Astrocyte (in vitro differentiated cells and primary cell): ENCODE measurements at regions not wholly inside any gene's neighbourhood (a gene's known extent, or its start where the extent isn't known, plus 50 kb on each side); places are given as distances from the start of the nearest gene placed in this dataset.

Experiments
- DNase-seq: peaks from one replicate; pipeline ENCODE4 v3.0.0-alpha.2; 2010; ENCODE audit warnings: low read depth
- FAIRE-seq: peaks from 2 replicates; lab custom pipeline; 2011; peaks lifted over from hg19 to GRCh38; lab: Jason Lieb, UNC
- H2AFZ ChIP-seq: 2 replicates; pipeline ENCODE4 v1.6.0; 2012; ENCODE audit warnings: low read depth, low read length, inconsistent platforms
- H3K27ac ChIP-seq: 2 replicates; pipeline ENCODE4 v1.5.1; 2011; ENCODE audit warnings: low read depth, low read length, inconsistent platforms
- H3K27me3 ChIP-seq: 2 replicates; pipeline ENCODE4 v1.6.0; 2011; ENCODE audit warnings: low read length, inconsistent platforms; ENCODE audit not compliant: insufficient read depth
- H3K36me3 ChIP-seq: 2 replicates; pipeline ENCODE4 v1.5.1; 2011; ENCODE audit warnings: low read length, inconsistent platforms; ENCODE audit not compliant: insufficient read depth
- H3K4me1 ChIP-seq: 2 replicates; pipeline ENCODE4 v1.5.1; 2011; ENCODE audit warnings: low read length, inconsistent platforms; ENCODE audit not compliant: insufficient read depth
- H3K4me2 ChIP-seq: 2 replicates; pipeline ENCODE4 v1.6.0; 2012; ENCODE audit warnings: low read length, inconsistent platforms
- H3K4me3 ChIP-seq: 2 replicates; pipeline ENCODE4 v1.5.1; 2011; ENCODE audit warnings: low read depth, mild to moderate bottlenecking, low read length, inconsistent platforms; ENCODE audit not compliant: insufficient read depth
- H3K79me2 ChIP-seq: 2 replicates; pipeline ENCODE4 v1.6.0; 2012; ENCODE audit warnings: mild to moderate bottlenecking, low read length, inconsistent platforms; ENCODE audit not compliant: insufficient read depth
- H3K9ac ChIP-seq: 2 replicates; pipeline ENCODE4 v1.6.0; 2012; ENCODE audit warnings: mild to moderate bottlenecking, low read length, inconsistent platforms
- H3K9me3 ChIP-seq: 2 replicates; pipeline ENCODE4 v1.5.1; 2012; ENCODE audit warnings: low read depth, mild to moderate bottlenecking, low read length, inconsistent platforms; ENCODE audit not compliant: insufficient read depth
- H4K20me1 ChIP-seq: 2 replicates; pipeline ENCODE4 v1.6.0; 2012; ENCODE audit warnings: low read length, inconsistent platforms; ENCODE audit not compliant: insufficient read depth
- H3K27ac Mint-ChIP-seq: one replicate; pipeline ENCODE4 v1.8.0; 2021; ENCODE audit warnings: mild to moderate bottlenecking, mixed read lengths; ENCODE audit not compliant: unreplicated experiment
- H3K27me3 Mint-ChIP-seq: one replicate; pipeline ENCODE4 v1.8.0; 2021; ENCODE audit warnings: low read depth, mixed read lengths; ENCODE audit not compliant: unreplicated experiment
- H3K36me3 Mint-ChIP-seq: one replicate; pipeline ENCODE4 v1.8.0; 2021; ENCODE audit warnings: low read depth, mixed read lengths; ENCODE audit not compliant: unreplicated experiment
- H3K4me1 Mint-ChIP-seq: one replicate; pipeline ENCODE4 v1.8.0; 2021; ENCODE audit warnings: low read depth, mixed read lengths; ENCODE audit not compliant: unreplicated experiment
- H3K4me3 Mint-ChIP-seq: one replicate; pipeline ENCODE4 v1.8.0; 2021; ENCODE audit warnings: mild to moderate bottlenecking, moderate library complexity, mixed read lengths; ENCODE audit not compliant: unreplicated experiment
- H3K9me3 Mint-ChIP-seq: one replicate; pipeline ENCODE4 v1.8.0; 2021; ENCODE audit warnings: mild to moderate bottlenecking, mixed read lengths; ENCODE audit not compliant: unreplicated experiment
- CTCF ChIP-seq: IDR thresholded peaks from 2 replicates; pipeline ENCODE4 v1.5.1; 2011; ENCODE audit warnings: low read depth, mild to moderate bottlenecking, inconsistent platforms, low read length, moderate library complexity; ENCODE audit not compliant: insufficient read depth
- EZH2 ChIP-seq: IDR thresholded peaks from 2 replicates; pipeline ENCODE4 v1.6.1; 2012; ENCODE audit warnings: mild to moderate bottlenecking, low read length, inconsistent platforms; ENCODE audit not compliant: insufficient read depth

- no peak for TF ChIP-seq EZH2
- TF ChIP-seq CTCF = no peak
- no peak overlapping the region for H3K9ac ChIP-seq
- Mint-ChIP-seq H3K9me3 (no peaks in the 10 kb centered on the region), H3K36me3 (no peaks in the 10 kb centered on the region), H3K27me3 (no peaks in the 10 kb centered on the region), H3K4me3 (no peak overlapping the region), H3K27ac (no peak overlapping the region), H3K4me1 (no peaks in the 10 kb centered on the region)
- no peak for FAIRE-seq
- no peak overlapping the region for H3K4me3 ChIP-seq
- no peaks in the 10 kb centered on the region for H3K4me1 ChIP-seq
- no peaks in the 10 kb centered on the region for H4K20me1 ChIP-seq
- DNase-seq = no peak
- H3K36me3 ChIP-seq = no peaks in the 10 kb centered on the region
- H3K27me3 ChIP-seq = no peaks in the 10 kb centered on the region
- no peak overlapping the region for H3K4me2 ChIP-seq
- no peak overlapping the region for H3K27ac ChIP-seq
- no peak overlapping the region for H2AFZ ChIP-seq
- H3K9me3 ChIP-seq = peaks cover 2% of the 10 kb centered on the region
- H3K79me2 ChIP-seq = no peaks in the 10 kb centered on the region
These were observed 183.1 kb upstream of the PSMD7 start for GRCh38 chr16:74113545-74113944.

- no peak overlapping the region for H3K4me2 ChIP-seq
- H3K9me3 Mint-ChIP-seq = no peaks in the 10 kb centered on the region
- H3K9me3 ChIP-seq = no peaks in the 10 kb centered on the region
- no peaks in the 10 kb centered on the region for H3K36me3 ChIP-seq
- H3K4me1 Mint-ChIP-seq = no peaks in the 10 kb centered on the region
- H3K27ac Mint-ChIP-seq = no peak overlapping the region
- no peaks in the 10 kb centered on the region for H3K27me3 Mint-ChIP-seq
- H2AFZ ChIP-seq = no peak overlapping the region
- FAIRE-seq = no peak
- H3K4me3 Mint-ChIP-seq = no peak overlapping the region
- H3K27me3 ChIP-seq = no peaks in the 10 kb centered on the region
- no peaks in the 10 kb centered on the region for H3K36me3 Mint-ChIP-seq
- no peak overlapping the region for H3K9ac ChIP-seq
- TF ChIP-seq EZH2 (no peak), CTCF (no peak)
- no peaks in the 10 kb centered on the region for H3K4me1 ChIP-seq
- no peak overlapping the region for H3K4me3 ChIP-seq
- no peaks in the 10 kb centered on the region for H4K20me1 ChIP-seq
- DNase-seq = no peak
- H3K27ac ChIP-seq = no peak overlapping the region
- no peaks in the 10 kb centered on the region for H3K79me2 ChIP-seq
These were observed 185.1 kb upstream of the PSMD7 start for GRCh38 chr16:74111456-74111982.

- H3K9me3 ChIP-seq = no peaks in the 10 kb centered on the region
- H3K27me3 ChIP-seq = no peaks in the 10 kb centered on the region
- TF ChIP-seq EZH2 (no peak), CTCF (no peak)
- H3K9me3 Mint-ChIP-seq = no peaks in the 10 kb centered on the region
- H3K4me1 ChIP-seq = no peaks in the 10 kb centered on the region
- H3K4me3 Mint-ChIP-seq = no peak overlapping the region
- H4K20me1 ChIP-seq = no peaks in the 10 kb centered on the region
- H3K4me3 ChIP-seq = no peak overlapping the region
- DNase-seq = no peak
- no peak overlapping the region for H3K9ac ChIP-seq
- no peaks in the 10 kb centered on the region for H3K36me3 Mint-ChIP-seq
- no peak for FAIRE-seq
- no peaks in the 10 kb centered on the region for H3K27me3 Mint-ChIP-seq
- no peaks in the 10 kb centered on the region for H3K36me3 ChIP-seq
- H3K27ac Mint-ChIP-seq = no peak overlapping the region
- no peak overlapping the region for H2AFZ ChIP-seq
- no peak overlapping the region for H3K4me2 ChIP-seq
- H3K27ac ChIP-seq = no peak overlapping the region
- no peaks in the 10 kb centered on the region for H3K79me2 ChIP-seq
- H3K4me1 Mint-ChIP-seq = no peaks in the 10 kb centered on the region
These were observed 188.6 kb upstream of the PSMD7 start for GRCh38 chr16:74107795-74108610.
